ENCODE measurements at regions not wholly inside any gene's neighbourhood (a gene's known extent, or its start where the extent isn't known, plus 50 kb on each side); places are given as distances from the start of the nearest gene placed in this dataset.

GRCh38 chr3:177563243-177563780 is 366.0 kb upstream of the TBL1XR1 start:
- Histone ChIP-seq H3K27me3 (ENCODE audit: insufficient read depth in 3 of 3, low read length in 2 of 3) (no peaks in the 10 kb centered on the region), H3K9me3 (no peaks in the 10 kb centered on the region), H3K4me3 (no peak overlapping the region), H3K36me3 (ENCODE audit: insufficient read depth in 1 of 2, low read depth in 1 of 2) (no peaks in the 10 kb centered on the region), H3K27ac (no peak overlapping the region), H3K4me1 (no peaks in the 10 kb centered on the region)
- TF ChIP-seq CTCF (IDR thresholded peaks at IDR 0.05), result no peak
- 71 to 93% (median 76%) methylated on average over 3 of the region's 3 CpGs for WGBS, 3 donors
- ATAC-seq, result no peak
- intact Hi-C loops (cut with DNase I), result no loop called here
- no peak for DNase-seq

- no peak overlapping the region for H3K4me3 ChIP-seq
- WGBS, 3 donors, result 47 to 65% (median 52%) methylated on average over 3 of the region's 3 CpGs
- no peak for ATAC-seq
These were observed 366.5 kb upstream of the TBL1XR1 start for GRCh38 chr3:177563792-177564191.

GRCh38 chr3:177565981-177566380 is 368.7 kb upstream of the TBL1XR1 start:
- no peak overlapping the region for H3K27ac ChIP-seq
- WGBS, 3 donors, result 94 to 98% (median 98%) methylated on average over 2 of the region's 2 CpGs
- no peak for DNase-seq
- H3K4me1 ChIP-seq, result no peaks in the 10 kb centered on the region
- TF ChIP-seq CTCF (IDR thresholded peaks at IDR 0.05), result no peak
- no peak for ATAC-seq
- H3K27me3 ChIP-seq (ENCODE audit: insufficient read depth in 3 of 3, low read length in 2 of 3), result no peaks in the 10 kb centered on the region
- H3K36me3 ChIP-seq (ENCODE audit: insufficient read depth in 1 of 2, low read depth in 1 of 2), result no peaks in the 10 kb centered on the region
- no peaks in the 10 kb centered on the region for H3K9me3 ChIP-seq
- intact Hi-C loops (cut with DNase I), result no loop called here
- no peak overlapping the region for H3K4me3 ChIP-seq

More at GRCh38 chr3:177563792-177564191, 366.5 kb upstream of the TBL1XR1 start:
- DNase-seq, result no peak
- no peak for TF ChIP-seq CTCF (IDR thresholded peaks at IDR 0.05)
- no peaks in the 10 kb centered on the region for H3K27me3 ChIP-seq (ENCODE audit: insufficient read depth in 3 of 3, low read length in 2 of 3)
- intact Hi-C loops (cut with DNase I), result no loop called here
- no peaks in the 10 kb centered on the region for H3K4me1 ChIP-seq
- H3K36me3 ChIP-seq (ENCODE audit: insufficient read depth in 1 of 2, low read depth in 1 of 2), result no peaks in the 10 kb centered on the region
- no peaks in the 10 kb centered on the region for H3K9me3 ChIP-seq
- H3K27ac ChIP-seq, result no peak overlapping the region

GRCh38 chr3:177567833-177568232 is 370.6 kb upstream of the TBL1XR1 start:
- H3K4me3 ChIP-seq, result no peak overlapping the region
- ATAC-seq (no peak), DNase-seq (no peak)
- no peak overlapping the region for H3K27ac ChIP-seq
- no peak for TF ChIP-seq CTCF (IDR thresholded peaks at IDR 0.05)
- H3K36me3 ChIP-seq (ENCODE audit: insufficient read depth in 1 of 2, low read depth in 1 of 2), result no peaks in the 10 kb centered on the region
- 94 to 100% (median 94%) methylated on average over 1 of the region's 1 CpG for WGBS, 3 donors
- intact Hi-C loops (cut with DNase I), result no loop called here
- no peaks in the 10 kb centered on the region for H3K9me3 ChIP-seq
- H3K27me3 ChIP-seq (ENCODE audit: insufficient read depth in 3 of 3, low read length in 2 of 3), result no peaks in the 10 kb centered on the region
- H3K4me1 ChIP-seq, result no peaks in the 10 kb centered on the region

GRCh38 chr3:177569193-177569592 is 371.9 kb upstream of the TBL1XR1 start:
- no peak overlapping the region for H3K27ac ChIP-seq
- H3K9me3 ChIP-seq, result no peaks in the 10 kb centered on the region
- 93 to 96% (median 96%) methylated on average over 4 of the region's 4 CpGs for WGBS, 3 donors
- H3K27me3 ChIP-seq (ENCODE audit: insufficient read depth in 3 of 3, low read length in 2 of 3), result no peaks in the 10 kb centered on the region
- TF ChIP-seq CTCF (IDR thresholded peaks at IDR 0.05), result no peak
- no peak overlapping the region for H3K4me3 ChIP-seq
- H3K36me3 ChIP-seq (ENCODE audit: insufficient read depth in 1 of 2, low read depth in 1 of 2), result no peaks in the 10 kb centered on the region
- no peaks in the 10 kb centered on the region for H3K4me1 ChIP-seq
- intact Hi-C loops (cut with DNase I), result no loop called here
- ATAC-seq (no peak), DNase-seq (no peak)
